ENCODE measurements at regions not wholly inside any gene's neighbourhood (a gene's known extent, or its start where the extent isn't known, plus 50 kb on each side); places are given as distances from the start of the nearest gene placed in this dataset.

DNA sequence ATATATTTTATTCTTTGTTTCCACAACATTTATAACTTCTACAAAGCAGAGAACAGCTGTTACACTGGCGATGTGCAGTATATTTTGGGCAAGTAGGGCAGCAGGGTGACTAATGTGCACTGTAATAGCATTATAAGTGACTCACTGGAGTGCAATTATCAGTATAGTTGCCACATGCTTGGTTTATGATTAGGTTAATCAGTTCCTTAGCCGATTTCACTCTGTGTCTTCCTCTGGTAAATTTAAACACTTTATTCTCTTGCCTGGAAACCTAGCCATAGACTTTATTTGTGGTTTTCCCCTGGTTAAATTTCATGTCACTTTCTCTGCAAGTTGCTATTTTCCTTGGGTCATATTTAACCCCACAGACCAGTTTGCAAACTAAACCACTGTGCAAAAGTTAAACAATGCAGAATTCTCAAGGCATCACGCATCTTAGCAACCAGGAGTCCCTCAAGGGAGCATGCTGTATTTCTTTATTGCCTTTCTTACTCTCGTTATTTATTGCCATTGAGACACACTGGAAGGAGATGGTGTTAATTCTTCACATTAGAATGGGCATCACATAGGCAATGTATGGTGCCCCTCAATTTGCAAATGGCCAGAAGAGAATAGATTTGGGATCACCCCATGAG is 690.2 kb upstream of the DPPA4 start:
- WGBS, 2 donors: 70 to 81% methylated on average over 4 of the region's 4 CpGs
- Histone ChIP-seq H3K27ac (no peak overlapping the region), H3K27me3 (no peaks in the 10 kb centered on the region), H3K9me3 (no peaks in the 10 kb centered on the region), H3K36me3 (no peaks in the 10 kb centered on the region), H3K4me3 (no peak overlapping the region), H3K4me1 (no peaks in the 10 kb centered on the region)
- no peak for DNase-seq
- no peak for ATAC-seq (ENCODE audit: low FRiP score in 2 of 2)
- no peak for TF ChIP-seq EP300 (IDR thresholded peaks at IDR 0.05)
- no peak for TF ChIP-seq POLR2AphosphoS5 (IDR thresholded peaks at IDR 0.05)
- TF ChIP-seq, protein P1, sequence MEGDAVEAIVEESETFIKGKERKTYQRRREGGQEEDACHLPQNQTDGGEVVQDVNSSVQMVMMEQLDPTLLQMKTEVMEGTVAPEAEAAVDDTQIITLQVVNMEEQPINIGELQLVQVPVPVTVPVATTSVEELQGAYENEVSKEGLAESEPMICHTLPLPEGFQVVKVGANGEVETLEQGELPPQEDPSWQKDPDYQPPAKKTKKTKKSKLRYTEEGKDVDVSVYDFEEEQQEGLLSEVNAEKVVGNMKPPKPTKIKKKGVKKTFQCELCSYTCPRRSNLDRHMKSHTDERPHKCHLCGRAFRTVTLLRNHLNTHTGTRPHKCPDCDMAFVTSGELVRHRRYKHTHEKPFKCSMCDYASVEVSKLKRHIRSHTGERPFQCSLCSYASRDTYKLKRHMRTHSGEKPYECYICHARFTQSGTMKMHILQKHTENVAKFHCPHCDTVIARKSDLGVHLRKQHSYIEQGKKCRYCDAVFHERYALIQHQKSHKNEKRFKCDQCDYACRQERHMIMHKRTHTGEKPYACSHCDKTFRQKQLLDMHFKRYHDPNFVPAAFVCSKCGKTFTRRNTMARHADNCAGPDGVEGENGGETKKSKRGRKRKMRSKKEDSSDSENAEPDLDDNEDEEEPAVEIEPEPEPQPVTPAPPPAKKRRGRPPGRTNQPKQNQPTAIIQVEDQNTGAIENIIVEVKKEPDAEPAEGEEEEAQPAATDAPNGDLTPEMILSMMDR (IDR thresholded peaks at IDR 0.05): no peak
- TF ChIP-seq POLR2A (IDR thresholded peaks at IDR 0.05): no peak

DNA sequence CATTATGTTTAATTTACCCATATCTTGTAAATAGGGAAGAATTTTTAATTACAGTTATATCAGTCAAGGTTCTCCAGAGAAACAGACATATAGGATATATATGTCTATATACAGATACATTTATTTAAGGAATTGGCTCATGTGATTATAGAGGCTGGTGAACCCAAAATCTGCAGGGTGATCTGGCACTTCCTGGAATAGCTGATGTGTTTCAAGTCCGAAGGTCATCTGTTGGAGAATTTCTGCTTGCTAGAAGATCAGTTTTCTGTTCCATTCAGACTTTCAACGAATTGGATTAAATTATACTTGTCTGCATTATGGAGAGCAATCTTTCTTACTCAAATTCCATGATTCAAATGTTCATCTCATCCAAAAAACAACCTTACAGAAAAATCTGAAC is 694.6 kb upstream of the DPPA4 start:
- no peak for DNase-seq
- no peaks in the 10 kb centered on the region for H3K27me3 ChIP-seq
- no peak overlapping the region for H3K4me3 ChIP-seq
- no peaks in the 10 kb centered on the region for H3K4me1 ChIP-seq
- H3K36me3 ChIP-seq: no peaks in the 10 kb centered on the region
- no peaks in the 10 kb centered on the region for H3K9me3 ChIP-seq
- WGBS, 2 donors: 65 to 77% methylated on average over 2 of the region's 2 CpGs
- no peak overlapping the region for H3K27ac ChIP-seq
- no peak for ATAC-seq (ENCODE audit: low FRiP score in 2 of 2)
- TF ChIP-seq POLR2AphosphoS5 (IDR thresholded peaks at IDR 0.05) (no peak), EP300 (IDR thresholded peaks at IDR 0.05) (no peak), POLR2A (IDR thresholded peaks at IDR 0.05) (no peak)
- TF ChIP-seq, protein P1 (IDR thresholded peaks at IDR 0.05): no peak

DNA sequence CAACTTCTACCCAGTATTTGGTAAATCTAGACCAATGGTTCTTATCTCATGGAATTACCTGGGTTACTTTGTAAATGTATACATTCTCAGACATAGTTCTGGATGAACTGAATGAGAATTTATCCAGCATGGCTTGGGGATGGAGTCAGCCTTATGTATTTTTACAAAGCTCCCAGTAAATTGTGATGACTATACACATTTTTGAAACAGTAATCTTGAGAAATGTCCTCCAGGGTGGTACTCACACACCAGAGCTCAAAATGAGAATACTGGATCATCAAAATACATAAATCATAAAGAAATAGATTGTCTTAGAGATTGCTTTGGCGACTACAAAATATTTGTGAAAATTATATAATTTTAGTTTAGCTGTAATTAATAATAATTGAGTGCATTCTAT is 722.1 kb upstream of the DPPA4 start:
- no peak for DNase-seq
- H3K4me3 ChIP-seq: no peak overlapping the region
- 70 to 79% methylated on average over 1 of the region's 1 CpG for WGBS, 2 donors
- no peaks in the 10 kb centered on the region for H3K4me1 ChIP-seq
- ATAC-seq (ENCODE audit: low FRiP score in 2 of 2): no peak
- TF ChIP-seq POLR2A (IDR thresholded peaks at IDR 0.05): no peak
- TF ChIP-seq, protein P1 (IDR thresholded peaks at IDR 0.05): no peak
- TF ChIP-seq EP300 (IDR thresholded peaks at IDR 0.05): no peak
- TF ChIP-seq POLR2AphosphoS5 (IDR thresholded peaks at IDR 0.05): no peak
- H3K9me3 ChIP-seq: no peaks in the 10 kb centered on the region
- H3K36me3 ChIP-seq: no peaks in the 10 kb centered on the region
- H3K27ac ChIP-seq: no peak overlapping the region
- H3K27me3 ChIP-seq: no peaks in the 10 kb centered on the region

DNA sequence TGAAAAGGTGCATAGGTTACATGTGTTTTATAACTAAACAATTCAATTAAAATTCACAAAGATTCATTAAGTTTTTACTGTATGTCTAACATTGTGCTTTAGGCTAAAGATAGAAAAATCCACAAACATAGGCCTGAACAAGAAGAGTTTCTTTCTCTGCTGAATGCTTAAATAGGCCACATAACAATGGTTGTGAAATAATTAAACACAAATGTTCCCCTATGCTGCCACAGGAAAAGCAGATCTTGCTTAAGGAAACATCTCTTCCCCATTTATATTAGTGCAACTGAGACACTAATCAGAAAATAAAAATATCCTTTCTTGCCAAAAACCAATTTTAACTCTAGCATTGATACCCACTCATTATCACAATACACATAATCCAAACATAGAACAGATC is 725.4 kb upstream of the DPPA4 start:
- ATAC-seq (ENCODE audit: low FRiP score in 2 of 2): no peak
- no peak for DNase-seq
- no peak for TF ChIP-seq POLR2A (IDR thresholded peaks at IDR 0.05)
- TF ChIP-seq, protein P1 (IDR thresholded peaks at IDR 0.05): no peak
- no peak for TF ChIP-seq EP300 (IDR thresholded peaks at IDR 0.05)
- TF ChIP-seq POLR2AphosphoS5 (IDR thresholded peaks at IDR 0.05): no peak
- no peaks in the 10 kb centered on the region for H3K9me3 ChIP-seq
- no peaks in the 10 kb centered on the region for H3K36me3 ChIP-seq
- no peaks in the 10 kb centered on the region for H3K4me1 ChIP-seq
- no peaks in the 10 kb centered on the region for H3K27me3 ChIP-seq
- H3K27ac ChIP-seq: no peak overlapping the region
- no peak overlapping the region for H3K4me3 ChIP-seq

DNA sequence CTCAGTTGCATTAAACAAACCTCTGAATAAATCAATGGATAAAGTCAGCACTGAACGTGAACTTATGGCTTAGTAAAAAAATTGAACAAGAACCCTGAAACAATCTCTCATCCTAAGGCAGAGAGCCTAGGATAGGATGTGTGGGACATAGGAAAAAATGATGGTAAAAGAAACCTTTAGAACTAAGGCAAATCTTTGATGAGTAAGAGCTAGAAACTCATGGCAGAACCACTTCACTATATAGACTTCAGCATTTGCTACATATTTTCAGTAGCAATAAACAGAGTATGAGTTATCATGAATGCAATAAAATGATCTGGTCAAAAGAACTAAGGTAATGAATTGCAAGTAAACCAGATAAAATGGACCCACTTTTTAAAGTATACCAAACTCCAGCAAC is 725.8 kb upstream of the DPPA4 start:
- DNase-seq: no peak
- 60 to 93% methylated on average over 1 of the region's 1 CpG for WGBS, 2 donors
- ATAC-seq (ENCODE audit: low FRiP score in 2 of 2): no peak
- Histone ChIP-seq H3K4me3 (no peak overlapping the region), H3K4me1 (no peaks in the 10 kb centered on the region), H3K27ac (no peak overlapping the region), H3K9me3 (no peaks in the 10 kb centered on the region), H3K27me3 (no peaks in the 10 kb centered on the region), H3K36me3 (no peaks in the 10 kb centered on the region)
- TF ChIP-seq POLR2AphosphoS5 (IDR thresholded peaks at IDR 0.05): no peak
- TF ChIP-seq, protein P1 (IDR thresholded peaks at IDR 0.05): no peak
- no peak for TF ChIP-seq POLR2A (IDR thresholded peaks at IDR 0.05)
- no peak for TF ChIP-seq EP300 (IDR thresholded peaks at IDR 0.05)
